Activated T-helper 2 cell treated with anti-CD3 and anti-CD28 coated beads, Interferon-gamma antibody, Interleukin-2, Interleukin-4, amounts not matched to agents 10 μg/mL and 5 μg/mL and 100 μg/mL, durations not matched to agents 14 hours and 24 hours and 36 hours (primary cell): ENCODE measurements at regions not wholly inside any gene's neighbourhood (a gene's known extent, or its start where the extent isn't known, plus 50 kb on each side); places are given as distances from the start of the nearest gene placed in this dataset.
A peak's percentile ranks its signal among the peaks of the same experiment; 100 is the strongest.

Experiments used
- DNase-seq: peaks from one replicate; pipeline ENCODE4 v3.0.0; 2021; ENCODE audit warnings: low spot score
- H3K27ac Mint-ChIP-seq: one replicate; pipeline ENCODE4 v1.8.0; 2021; ENCODE audit warnings: mixed read lengths
- H3K27me3 Mint-ChIP-seq: one replicate; pipeline ENCODE4 v1.8.0; 2021; ENCODE audit warnings: low read depth, mixed read lengths
- H3K36me3 Mint-ChIP-seq: one replicate; pipeline ENCODE4 v1.8.0; 2021; ENCODE audit warnings: low read depth, mixed read lengths
- H3K4me1 Mint-ChIP-seq: one replicate; pipeline ENCODE4 v1.8.0; 2021; ENCODE audit warnings: low read depth, mixed read lengths
- H3K4me3 Mint-ChIP-seq: one replicate; pipeline ENCODE4 v1.8.0; 2021; ENCODE audit warnings: low read depth, mild to moderate bottlenecking, moderate library complexity, mixed read lengths
- H3K9me3 Mint-ChIP-seq: one replicate; pipeline ENCODE4 v1.8.0; 2021; ENCODE audit warnings: mixed read lengths
- intact Hi-C: fragments of 100-400 bp; cut with micrococcal nuclease; formaldehyde crosslinking; loops from one replicate; pipeline ENCODE4 v1.15.1; 2023

GRCh38 chr3:102215166-102215565 is 219.6 kb upstream of the ZPLD1 start:
- intact Hi-C loops, result no loop called here
- Mint-ChIP-seq H3K9me3 (peaks cover 48% of the 10 kb centered on the region), H3K27ac (no peak overlapping the region), H3K4me1 (peaks cover 6% of the 10 kb centered on the region), H3K36me3 (no peaks in the 10 kb centered on the region), H3K4me3 (no peak overlapping the region), H3K27me3 (peaks cover 3% of the 10 kb centered on the region)
- DNase-seq, result no peak

GRCh38 chr3:102223132-102223531 is 211.7 kb upstream of the ZPLD1 start:
- H3K27me3 Mint-ChIP-seq, result peaks cover 13% of the 10 kb centered on the region
- no peak overlapping the region for H3K4me3 Mint-ChIP-seq
- peak overlapping the region; percentile 7 for H3K27ac Mint-ChIP-seq
- H3K36me3 Mint-ChIP-seq, result no peaks in the 10 kb centered on the region
- H3K9me3 Mint-ChIP-seq, result peaks cover 9% of the 10 kb centered on the region
- peaks cover 37% of the 10 kb centered on the region for H3K4me1 Mint-ChIP-seq
- no peak for DNase-seq
- intact Hi-C loops, result loop anchor here (5.0 to 10.0 kb wide), 2 partner anchors 231 to 498 kb away; partner anchors contain the start of gene CEP97

GRCh38 chr3:102224171-102224570 is 210.6 kb upstream of the ZPLD1 start:
- intact Hi-C loops, result loop anchor here (1.0 to 10.0 kb wide), 5 partner anchors 63 to 499 kb away; partner anchors contain the start of gene CEP97
- H3K36me3 Mint-ChIP-seq, result no peaks in the 10 kb centered on the region
- H3K9me3 Mint-ChIP-seq, result peaks cover 5% of the 10 kb centered on the region
- H3K4me3 Mint-ChIP-seq, result no peak overlapping the region
- DNase-seq, result no peak
- H3K27me3 Mint-ChIP-seq, result peaks cover 16% of the 10 kb centered on the region
- no peak overlapping the region for H3K27ac Mint-ChIP-seq
- H3K4me1 Mint-ChIP-seq, result peaks cover 39% of the 10 kb centered on the region

- intact Hi-C loops, result loop anchor here (1.0 to 10.0 kb wide), 7 partner anchors 64 to 500 kb away; partner anchors contain the start of gene CEP97
- DNase-seq, result no peak
- Mint-ChIP-seq H3K27me3 (peaks cover 16% of the 10 kb centered on the region), H3K9me3 (peaks cover 3% of the 10 kb centered on the region), H3K4me3 (no peak overlapping the region), H3K4me1 (peaks cover 47% of the 10 kb centered on the region), H3K27ac (no peak overlapping the region), H3K36me3 (no peaks in the 10 kb centered on the region)
Observed at GRCh38 chr3:102225005-102225404, 209.8 kb upstream of the ZPLD1 start.

- DNase-seq, result no peak
- H3K27ac Mint-ChIP-seq, result no peak overlapping the region
- no peaks in the 10 kb centered on the region for H3K9me3 Mint-ChIP-seq
- no peak overlapping the region for H3K4me3 Mint-ChIP-seq
- peaks cover 16% of the 10 kb centered on the region for H3K27me3 Mint-ChIP-seq
- intact Hi-C loops, result loop anchor here (1.0 to 10.0 kb wide), 7 partner anchors 65 to 501 kb away; partner anchors contain the start of gene CEP97
- no peaks in the 10 kb centered on the region for H3K36me3 Mint-ChIP-seq
- H3K4me1 Mint-ChIP-seq, result peaks cover 49% of the 10 kb centered on the region
Observed at GRCh38 chr3:102225407-102226132, 209.2 kb upstream of the ZPLD1 start.

- H3K27me3 Mint-ChIP-seq, result peaks cover 16% of the 10 kb centered on the region
- H3K36me3 Mint-ChIP-seq, result no peaks in the 10 kb centered on the region
- no peak overlapping the region for H3K4me3 Mint-ChIP-seq
- H3K4me1 Mint-ChIP-seq, result peaks cover 47% of the 10 kb centered on the region
- no peak overlapping the region for H3K27ac Mint-ChIP-seq
- no peaks in the 10 kb centered on the region for H3K9me3 Mint-ChIP-seq
- no peak for DNase-seq
- intact Hi-C loops, result loop anchor here (5.0 to 10.0 kb wide), 3 partner anchors 151 to 502 kb away; partner anchors contain the start of gene CEP97
Observed at GRCh38 chr3:102226463-102226862, 208.4 kb upstream of the ZPLD1 start.

GRCh38 chr3:102229062-102229655 is 205.7 kb upstream of the ZPLD1 start:
- no peak overlapping the region for H3K27ac Mint-ChIP-seq
- H3K9me3 Mint-ChIP-seq, result no peaks in the 10 kb centered on the region
- peaks cover 23% of the 10 kb centered on the region for H3K27me3 Mint-ChIP-seq
- H3K36me3 Mint-ChIP-seq, result no peaks in the 10 kb centered on the region
- intact Hi-C loops, result loop anchor here (1.0 to 10.0 kb wide), 4 partner anchors 148 to 504 kb away; partner anchors contain the start of gene CEP97
- peak; percentile 62 for DNase-seq
- peaks cover 23% of the 10 kb centered on the region for H3K4me1 Mint-ChIP-seq
- H3K4me3 Mint-ChIP-seq, result no peak overlapping the region

- no peak overlapping the region for H3K27ac Mint-ChIP-seq
- H3K36me3 Mint-ChIP-seq, result no peaks in the 10 kb centered on the region
- no peaks in the 10 kb centered on the region for H3K9me3 Mint-ChIP-seq
- DNase-seq, result no peak
- no peak overlapping the region for H3K4me3 Mint-ChIP-seq
- peaks cover 30% of the 10 kb centered on the region for H3K27me3 Mint-ChIP-seq
- intact Hi-C loops, result no loop called here
- H3K4me1 Mint-ChIP-seq, result peaks cover 22% of the 10 kb centered on the region
Observed at GRCh38 chr3:102230057-102230456, 204.8 kb upstream of the ZPLD1 start.

- intact Hi-C loops, result no loop called here
- no peak for DNase-seq
- no peak overlapping the region for H3K27ac Mint-ChIP-seq
- H3K36me3 Mint-ChIP-seq, result no peaks in the 10 kb centered on the region
- peaks cover 17% of the 10 kb centered on the region for H3K4me1 Mint-ChIP-seq
- peaks cover 27% of the 10 kb centered on the region for H3K27me3 Mint-ChIP-seq
- H3K9me3 Mint-ChIP-seq, result no peaks in the 10 kb centered on the region
- no peak overlapping the region for H3K4me3 Mint-ChIP-seq
Observed at GRCh38 chr3:102233881-102234280, 200.9 kb upstream of the ZPLD1 start.

GRCh38 chr3:102235679-102236078 is 199.1 kb upstream of the ZPLD1 start:
- Mint-ChIP-seq H3K27ac (no peak overlapping the region), H3K4me1 (peaks cover 4% of the 10 kb centered on the region), H3K9me3 (no peaks in the 10 kb centered on the region), H3K27me3 (peaks cover 39% of the 10 kb centered on the region), H3K36me3 (no peaks in the 10 kb centered on the region), H3K4me3 (no peak overlapping the region)
- DNase-seq, result no peak
- intact Hi-C loops, result no loop called here

- intact Hi-C loops, result no loop called here
- DNase-seq, result no peak
- H3K27me3 Mint-ChIP-seq, result peaks cover 41% of the 10 kb centered on the region
- no peak overlapping the region for H3K27ac Mint-ChIP-seq
- H3K4me1 Mint-ChIP-seq, result peaks cover 4% of the 10 kb centered on the region
- no peaks in the 10 kb centered on the region for H3K36me3 Mint-ChIP-seq
- no peak overlapping the region for H3K4me3 Mint-ChIP-seq
- H3K9me3 Mint-ChIP-seq, result no peaks in the 10 kb centered on the region
Observed at GRCh38 chr3:102237181-102237580, 197.6 kb upstream of the ZPLD1 start.

GRCh38 chr3:102237838-102238237 is 197.0 kb upstream of the ZPLD1 start:
- intact Hi-C loops, result no loop called here
- Mint-ChIP-seq H3K9me3 (no peaks in the 10 kb centered on the region), H3K36me3 (no peaks in the 10 kb centered on the region), H3K27ac (no peak overlapping the region), H3K4me1 (peaks cover 4% of the 10 kb centered on the region), H3K4me3 (no peak overlapping the region), H3K27me3 (peaks cover 40% of the 10 kb centered on the region)
- DNase-seq, result no peak

GRCh38 chr3:102238362-102238761 is 196.5 kb upstream of the ZPLD1 start:
- DNase-seq, result no peak
- Mint-ChIP-seq H3K36me3 (no peaks in the 10 kb centered on the region), H3K9me3 (no peaks in the 10 kb centered on the region), H3K4me1 (peaks cover 4% of the 10 kb centered on the region), H3K27me3 (peaks cover 39% of the 10 kb centered on the region), H3K4me3 (no peak overlapping the region), H3K27ac (no peak overlapping the region)
- intact Hi-C loops, result no loop called here
